ENCODE measurements at regions not wholly inside any gene's neighbourhood (a gene's known extent, or its start where the extent isn't known, plus 50 kb on each side); places are given as distances from the start of the nearest gene placed in this dataset.

DNA sequence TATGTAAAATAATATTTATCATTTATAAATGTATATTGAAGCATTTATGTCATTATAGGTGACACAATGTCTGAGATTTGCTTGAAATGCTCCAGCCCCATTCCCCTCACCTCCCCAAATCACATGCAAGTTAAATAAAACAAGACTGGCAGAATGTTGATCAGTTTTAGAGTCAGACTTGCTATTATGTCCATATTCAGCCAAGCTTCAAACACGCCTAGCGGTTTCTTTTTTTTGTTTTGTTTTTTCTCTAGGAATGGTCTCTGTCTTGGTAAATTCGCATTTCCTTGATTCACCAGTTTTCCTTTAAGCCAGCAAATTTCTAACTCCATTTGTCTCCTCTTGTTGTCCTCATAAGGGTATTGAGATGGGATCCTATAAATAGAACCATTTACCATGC lies 153.0 kb upstream of the HMHB1 start:
- Histone ChIP-seq H3K9me3 (no peaks in the 10 kb centered on the region), H3K27me3 (replicated peaks in 1 of 7) (no peaks in the 10 kb centered on the region), H3K27ac (no peak overlapping the region), H3K4me3 (no peak overlapping the region), H3K36me3 (no peaks in the 10 kb centered on the region), H3K4me1 (no peaks in the 10 kb centered on the region)
- no peak for DNase-seq
- WGBS, 5 donors, result 95 to 99% (median 97%) methylated on average over 3 of the region's 3 CpGs
- intact Hi-C loops (cut with DNase I; ENCODE audit: low total_unique reads), result no loop called here
- TF ChIP-seq, protein P1, sequence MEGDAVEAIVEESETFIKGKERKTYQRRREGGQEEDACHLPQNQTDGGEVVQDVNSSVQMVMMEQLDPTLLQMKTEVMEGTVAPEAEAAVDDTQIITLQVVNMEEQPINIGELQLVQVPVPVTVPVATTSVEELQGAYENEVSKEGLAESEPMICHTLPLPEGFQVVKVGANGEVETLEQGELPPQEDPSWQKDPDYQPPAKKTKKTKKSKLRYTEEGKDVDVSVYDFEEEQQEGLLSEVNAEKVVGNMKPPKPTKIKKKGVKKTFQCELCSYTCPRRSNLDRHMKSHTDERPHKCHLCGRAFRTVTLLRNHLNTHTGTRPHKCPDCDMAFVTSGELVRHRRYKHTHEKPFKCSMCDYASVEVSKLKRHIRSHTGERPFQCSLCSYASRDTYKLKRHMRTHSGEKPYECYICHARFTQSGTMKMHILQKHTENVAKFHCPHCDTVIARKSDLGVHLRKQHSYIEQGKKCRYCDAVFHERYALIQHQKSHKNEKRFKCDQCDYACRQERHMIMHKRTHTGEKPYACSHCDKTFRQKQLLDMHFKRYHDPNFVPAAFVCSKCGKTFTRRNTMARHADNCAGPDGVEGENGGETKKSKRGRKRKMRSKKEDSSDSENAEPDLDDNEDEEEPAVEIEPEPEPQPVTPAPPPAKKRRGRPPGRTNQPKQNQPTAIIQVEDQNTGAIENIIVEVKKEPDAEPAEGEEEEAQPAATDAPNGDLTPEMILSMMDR (IDR thresholded peaks at IDR 0.05 in 8 of 11, conservative IDR thresholded peaks at IDR 0.05 in 3 of 11), result no peak
- TF ChIP-seq POLR2AphosphoS5 (IDR thresholded peaks at IDR 0.05), result no peak
- TF ChIP-seq POLR2A (IDR thresholded peaks at IDR 0.05), result no peak

GRCh38 chr5:143657647-143658285 lies 154.2 kb upstream of the HMHB1 start:
- intact Hi-C loops (cut with DNase I; ENCODE audit: low total_unique reads), result no loop called here
- no peaks in the 10 kb centered on the region for H3K9me3 ChIP-seq
- no peak overlapping the region for H3K27ac ChIP-seq
- TF ChIP-seq, protein P1 (IDR thresholded peaks at IDR 0.05 in 8 of 11, conservative IDR thresholded peaks at IDR 0.05 in 3 of 11), result no peak
- no peak for TF ChIP-seq POLR2A (IDR thresholded peaks at IDR 0.05)
- no peak for TF ChIP-seq POLR2AphosphoS5 (IDR thresholded peaks at IDR 0.05)
- 59 to 87% (median 68%) methylated on average over 3 of the region's 3 CpGs for WGBS, 5 donors
- no peak overlapping the region for H3K4me3 ChIP-seq
- H3K4me1 ChIP-seq, result no peaks in the 10 kb centered on the region
- H3K36me3 ChIP-seq, result no peaks in the 10 kb centered on the region
- H3K27me3 ChIP-seq (replicated peaks in 1 of 7), result no peaks in the 10 kb centered on the region
- no peak for DNase-seq

GRCh38 chr5:143653766-143654282 lies 158.1 kb upstream of the HMHB1 start:
- H3K4me1 ChIP-seq, result peaks cover 0 to 5% (median 0%) of the 10 kb centered on the region in 6 donors
- DNase-seq, result no peak
- intact Hi-C loops (cut with DNase I; ENCODE audit: low total_unique reads), result no loop called here
- no peaks in the 10 kb centered on the region for H3K36me3 ChIP-seq
- H3K9me3 ChIP-seq, result no peaks in the 10 kb centered on the region
- no peak overlapping the region for H3K4me3 ChIP-seq
- no peak overlapping the region for H3K27ac ChIP-seq
- no peaks in the 10 kb centered on the region for H3K27me3 ChIP-seq (replicated peaks in 1 of 7)
- no peak for TF ChIP-seq POLR2A (IDR thresholded peaks at IDR 0.05)
- TF ChIP-seq, protein P1 (IDR thresholded peaks at IDR 0.05 in 8 of 11, conservative IDR thresholded peaks at IDR 0.05 in 3 of 11), result no peak
- no peak for TF ChIP-seq POLR2AphosphoS5 (IDR thresholded peaks at IDR 0.05)
- WGBS, 5 donors, result 90 to 97% (median 94%) methylated on average over 4 of the region's 4 CpGs

DNA sequence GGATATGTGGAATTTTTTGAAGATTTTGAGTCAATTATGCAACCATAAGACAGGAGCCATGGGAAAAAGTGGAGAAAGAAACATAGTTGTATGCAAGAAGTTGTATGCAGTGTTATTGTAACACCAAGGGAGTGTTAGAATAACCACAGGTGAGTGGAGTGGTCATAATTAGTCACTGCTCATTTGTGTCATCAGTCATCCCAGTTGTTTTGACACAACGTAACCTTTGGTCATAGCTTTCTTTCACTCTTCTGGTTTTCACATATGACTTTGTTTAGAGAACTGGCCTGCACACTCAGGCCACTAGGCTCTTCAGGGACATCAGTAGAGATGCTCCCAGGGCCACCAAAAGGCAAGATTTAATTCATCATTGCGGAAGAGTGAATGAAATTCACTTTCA lies 158.7 kb upstream of the HMHB1 start:
- Histone ChIP-seq H3K4me3 (no peak overlapping the region), H3K27me3 (replicated peaks in 1 of 7) (no peaks in the 10 kb centered on the region), H3K36me3 (no peaks in the 10 kb centered on the region), H3K9me3 (no peaks in the 10 kb centered on the region), H3K27ac (no peak overlapping the region), H3K4me1 (peaks cover 0 to 5% (median 0%) of the 10 kb centered on the region in 6 donors)
- TF ChIP-seq POLR2A (IDR thresholded peaks at IDR 0.05) (no peak), POLR2AphosphoS5 (IDR thresholded peaks at IDR 0.05) (no peak)
- TF ChIP-seq, protein P1 (IDR thresholded peaks at IDR 0.05 in 8 of 11, conservative IDR thresholded peaks at IDR 0.05 in 3 of 11), result no peak
- intact Hi-C loops (cut with DNase I; ENCODE audit: low total_unique reads), result no loop called here
- DNase-seq, result no peak
- WGBS, 5 donors, result 85 to 100% (median 92%) methylated on average over 2 of the region's 2 CpGs

All from spleen (tissue), 11 donors.